Dermis blood vessel endothelial cell (primary cell): ENCODE measurements at regions not wholly inside any gene's neighbourhood (a gene's known extent, or its start where the extent isn't known, plus 50 kb on each side); places are given as distances from the start of the nearest gene placed in this dataset.

ENCODE experiments used
- DNase-seq: peaks from one replicate; pipeline ENCODE4 v3.0.0; 2010

DNA sequence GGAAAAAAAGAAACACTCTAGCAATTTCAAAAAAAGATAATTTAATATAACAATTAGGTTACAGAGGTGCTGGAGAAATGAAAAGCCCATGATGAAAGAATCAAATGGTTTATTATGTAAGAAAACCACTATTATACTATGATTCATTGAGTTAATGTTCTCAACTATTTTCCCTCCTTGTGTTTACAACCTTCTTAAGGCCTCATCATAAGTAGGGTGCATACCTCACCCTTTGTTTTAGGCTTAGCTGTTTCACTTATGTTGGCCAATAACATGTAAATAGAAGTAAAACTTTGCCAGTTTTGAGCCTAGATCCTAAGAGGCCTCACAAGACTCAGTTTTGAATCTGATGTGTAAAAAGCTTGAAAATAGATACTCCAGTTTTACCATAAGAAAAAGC, 418.3 kb upstream of the DDX18 start:
- DNase-seq, result no peak

GRCh38 chr2:117401582-117401981, 412.9 kb upstream of the DDX18 start:
- DNase-seq, result no peak

- DNase-seq, result no peak
These were observed 408.0 kb upstream of the DDX18 start for GRCh38 chr2:117406443-117406842.

DNA sequence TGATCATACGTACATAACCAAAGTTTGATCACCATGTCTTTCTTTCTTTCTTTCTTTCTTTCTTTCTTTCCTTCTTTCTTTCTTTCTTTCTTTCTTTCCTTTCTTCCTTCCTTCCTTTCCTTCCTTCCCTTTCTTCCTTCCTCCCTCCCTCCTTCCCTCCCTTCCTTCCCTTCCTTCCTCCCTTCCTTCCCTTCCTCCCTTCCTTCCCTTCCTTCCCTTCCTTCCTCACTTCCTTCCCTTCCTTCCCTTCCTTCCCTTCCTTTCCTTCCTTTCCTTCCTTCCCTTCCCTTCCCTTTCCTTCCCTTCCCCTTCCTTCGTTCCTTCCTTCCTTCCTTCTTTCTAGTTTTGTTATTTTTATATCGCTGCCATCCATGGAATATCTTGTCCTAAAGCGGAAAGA, 406.7 kb upstream of the DDX18 start:
- no peak for DNase-seq

DNA sequence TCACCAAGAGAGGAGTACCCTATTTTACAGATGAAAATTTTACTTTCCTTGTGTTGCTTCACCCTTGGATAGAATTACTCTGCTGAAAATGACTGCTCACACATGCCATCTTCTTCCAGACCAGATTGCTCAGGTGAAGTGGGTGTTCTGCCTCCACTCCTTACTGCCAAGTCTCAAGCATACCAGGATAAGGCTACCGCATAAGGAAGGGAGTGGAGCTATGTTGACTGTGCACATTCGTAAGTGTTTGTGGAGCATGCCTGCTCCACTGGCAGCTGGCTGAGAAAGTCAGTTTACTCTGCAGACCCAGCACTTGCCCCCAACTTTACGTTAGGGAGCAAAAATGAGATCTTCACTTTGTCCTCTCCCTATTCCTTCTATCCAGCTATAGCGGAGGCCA, 405.0 kb upstream of the DDX18 start:
- DNase-seq, result no peak

DNA sequence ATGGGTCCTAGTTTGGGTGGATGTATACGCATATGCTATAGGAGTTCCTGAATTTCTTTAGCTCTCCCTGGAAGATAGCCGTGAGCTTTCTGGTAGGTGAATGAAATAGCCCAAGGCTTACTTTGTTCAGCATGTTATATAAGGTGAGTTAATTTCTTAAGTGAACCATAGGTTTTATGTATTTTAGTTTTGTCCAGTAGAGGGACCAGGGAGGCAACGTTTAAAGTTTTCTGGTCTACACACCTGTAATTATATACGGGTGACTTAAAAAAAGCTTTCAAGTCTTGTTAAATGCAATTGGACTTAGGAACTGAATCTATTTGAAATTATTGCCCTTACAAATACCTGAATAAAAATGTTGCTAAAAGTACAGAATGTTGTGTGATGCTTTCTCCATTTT, 402.5 kb upstream of the DDX18 start:
- DNase-seq, result no peak

GRCh38 chr2:117432746-117433145, 381.7 kb upstream of the DDX18 start:
- no peak for DNase-seq

GRCh38 chr2:117436697-117437096, 377.8 kb upstream of the DDX18 start:
- DNase-seq, result no peak

GRCh38 chr2:117470311-117471095, 344.0 kb upstream of the DDX18 start:
- peak; percentile 6 for DNase-seq

DNA sequence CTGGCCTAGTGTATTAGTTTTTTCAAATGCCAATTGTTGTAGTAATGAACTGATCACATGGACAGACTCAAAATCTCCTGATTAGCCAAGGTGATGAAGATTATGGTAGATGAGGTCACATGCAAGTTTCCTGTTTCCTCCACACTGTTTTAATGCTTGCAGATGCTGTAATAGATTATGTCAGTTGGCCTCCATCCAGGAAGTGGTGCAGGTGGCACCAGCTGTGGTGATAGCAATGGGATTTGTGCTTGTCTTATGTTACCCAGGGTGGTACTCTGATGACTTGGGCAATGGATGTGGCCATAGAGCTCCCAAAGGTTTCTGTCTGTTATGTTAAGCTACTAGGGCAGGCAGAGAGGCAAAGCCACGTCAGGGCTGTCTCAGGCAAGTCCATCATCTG, 332.9 kb upstream of the DDX18 start:
- DNase-seq, result no peak

DNA sequence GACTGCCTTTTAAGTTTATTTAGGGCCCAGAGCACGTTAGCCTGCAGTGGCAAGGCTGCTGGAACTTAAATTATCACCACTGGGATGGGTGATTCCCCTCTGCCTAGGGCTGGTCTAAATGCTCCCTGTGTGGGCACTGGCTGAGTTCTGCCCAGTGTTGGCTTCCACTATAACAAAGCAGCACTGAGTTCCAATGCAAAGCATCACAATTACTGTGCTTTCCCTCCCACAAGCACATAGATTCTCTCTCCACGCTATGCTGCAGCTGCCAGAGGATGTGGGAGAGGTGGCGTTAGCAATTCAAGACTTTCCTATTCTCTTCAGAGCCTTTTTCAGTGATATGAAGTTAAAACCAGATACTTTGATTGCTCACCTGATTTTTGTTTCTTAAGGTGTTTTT, 328.9 kb upstream of the DDX18 start:
- no peak for DNase-seq

DNA sequence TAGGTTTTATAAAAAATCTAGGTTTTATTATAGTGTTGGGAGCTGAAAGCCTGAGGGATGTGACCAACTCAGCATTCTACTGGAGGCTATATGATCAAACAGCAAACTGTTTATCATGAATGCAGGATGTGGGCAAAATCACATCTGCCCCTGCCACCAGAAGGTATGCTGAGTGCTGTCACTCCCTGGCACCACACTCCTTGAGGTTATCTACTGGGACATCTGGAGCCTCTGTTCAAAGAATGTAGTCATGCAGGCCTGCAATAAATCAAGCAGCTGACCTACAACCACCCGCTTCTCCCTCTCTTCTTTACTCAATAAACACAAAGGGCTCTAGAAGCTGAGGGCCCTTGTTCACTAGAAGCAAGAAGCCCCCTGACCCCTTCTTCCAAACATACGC, 328.4 kb upstream of the DDX18 start:
- DNase-seq, result no peak

- no peak for DNase-seq
These were observed 322.2 kb upstream of the DDX18 start for GRCh38 chr2:117492209-117492851.

DNA sequence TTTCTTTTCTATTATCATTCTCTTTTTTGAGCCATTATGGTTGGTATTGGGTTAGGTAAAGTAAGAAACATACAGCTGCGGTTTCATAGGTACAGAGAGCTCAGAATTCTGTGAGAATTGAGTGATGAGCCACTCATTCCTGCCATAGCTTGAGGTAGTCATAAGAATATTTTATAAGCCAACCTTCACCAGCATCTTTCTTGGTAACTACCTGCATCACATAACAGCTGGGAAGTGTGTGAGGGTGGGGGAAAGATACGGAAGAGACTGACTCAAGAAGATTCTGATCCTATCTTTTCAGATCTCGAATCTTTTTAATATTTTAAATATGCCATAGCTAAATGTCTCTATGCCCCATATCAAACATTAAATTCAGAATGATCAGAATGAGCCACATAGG, 313.8 kb upstream of the DDX18 start:
- DNase-seq, result no peak

DNA sequence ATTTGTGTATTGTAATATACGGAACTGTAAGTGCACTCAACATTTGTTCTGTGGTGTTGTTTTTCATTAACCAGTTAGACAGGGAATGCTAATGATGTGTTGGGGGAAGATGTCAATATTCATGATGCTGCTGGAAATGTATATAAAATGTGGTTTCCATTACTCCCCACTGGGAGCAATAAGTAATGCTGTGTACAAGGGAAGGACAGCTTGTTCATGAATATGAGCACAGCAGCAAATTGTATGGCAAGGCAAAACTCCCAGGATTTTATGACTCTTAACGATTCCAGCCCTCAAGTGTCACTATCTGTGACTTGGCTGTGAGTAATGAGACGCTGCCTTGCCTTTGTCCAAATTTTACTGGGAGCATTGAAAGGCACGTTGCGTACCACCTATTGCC, 312.4 kb upstream of the DDX18 start:
- no peak for DNase-seq

DNA sequence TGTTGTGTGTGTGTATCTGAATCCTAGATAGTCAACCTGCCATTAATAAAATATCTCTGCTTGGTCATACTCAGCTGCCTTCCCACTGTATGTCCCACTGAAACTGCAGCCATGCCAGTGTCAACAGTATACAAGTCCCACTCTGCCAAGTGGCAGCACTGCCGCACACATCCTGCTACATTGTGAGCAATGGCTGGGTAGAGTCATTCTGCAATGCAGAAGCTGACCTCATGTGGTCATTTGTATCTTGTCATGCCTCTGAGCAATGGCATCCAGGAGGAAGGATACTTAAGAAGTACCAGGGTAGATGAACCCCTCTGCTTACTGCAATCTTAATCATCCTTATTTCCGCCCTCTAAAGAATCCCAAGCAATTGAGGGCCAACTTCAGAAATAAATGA, 302.2 kb upstream of the DDX18 start:
- no peak for DNase-seq

DNA sequence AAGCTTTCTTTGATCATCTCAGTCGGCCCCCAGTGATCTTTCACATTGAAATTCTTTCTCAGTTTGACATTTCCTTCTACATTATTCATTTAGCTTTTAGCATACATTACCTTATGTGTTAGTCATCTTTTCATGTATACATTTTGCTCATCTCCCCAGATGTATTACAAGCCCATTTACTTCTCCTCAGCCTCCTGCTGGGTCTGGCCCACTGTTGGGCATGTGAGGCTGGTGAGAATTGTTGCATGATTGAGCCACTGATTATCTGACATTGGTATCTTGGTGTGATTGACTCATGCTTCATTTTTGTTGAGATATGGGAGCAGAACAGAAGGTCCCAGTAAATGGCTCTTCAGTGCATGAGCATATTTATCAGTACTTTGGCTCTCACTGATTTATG, 300.1 kb upstream of the DDX18 start:
- DNase-seq, result no peak

GRCh38 chr2:117519238-117519637, 295.3 kb upstream of the DDX18 start:
- DNase-seq, result no peak

DNA sequence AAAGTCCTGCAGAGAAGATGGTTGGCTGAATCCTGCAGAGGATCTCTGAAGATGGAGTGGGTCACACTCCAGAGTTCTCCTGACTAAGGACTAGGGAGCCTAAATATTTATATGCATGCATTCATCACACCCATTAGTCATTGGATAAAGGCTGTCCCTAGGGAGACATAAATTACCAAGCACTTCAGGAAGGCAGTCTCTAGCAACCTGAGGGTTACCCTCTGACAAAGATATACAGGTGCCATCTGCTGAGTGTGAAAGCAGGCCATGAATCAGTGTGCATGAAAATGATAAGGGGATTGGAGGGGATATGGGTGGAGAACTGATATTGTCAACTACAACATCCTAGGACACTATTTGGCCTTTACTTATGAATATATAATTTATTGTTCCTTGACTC, 294.8 kb upstream of the DDX18 start:
- DNase-seq, result no peak

DNA sequence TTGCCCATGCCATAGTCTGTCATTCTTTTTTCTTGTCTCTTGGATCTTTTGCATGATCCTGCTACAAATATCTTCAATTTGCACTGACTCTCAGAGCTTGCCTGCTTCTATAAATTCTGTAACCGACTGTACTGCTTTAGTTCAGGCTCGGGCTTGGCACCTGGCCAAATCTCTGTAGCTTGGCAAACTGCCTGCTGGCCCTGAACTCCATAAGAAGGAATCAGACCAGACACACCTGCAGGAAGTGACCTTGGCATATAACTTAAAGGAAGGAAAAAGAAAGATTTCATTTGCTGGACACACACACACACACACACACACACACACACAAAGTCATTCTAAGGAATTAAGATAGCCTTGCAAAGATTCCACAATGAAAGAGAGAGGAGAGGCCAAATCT, 291.2 kb upstream of the DDX18 start:
- DNase-seq, result peak; percentile 44

DNA sequence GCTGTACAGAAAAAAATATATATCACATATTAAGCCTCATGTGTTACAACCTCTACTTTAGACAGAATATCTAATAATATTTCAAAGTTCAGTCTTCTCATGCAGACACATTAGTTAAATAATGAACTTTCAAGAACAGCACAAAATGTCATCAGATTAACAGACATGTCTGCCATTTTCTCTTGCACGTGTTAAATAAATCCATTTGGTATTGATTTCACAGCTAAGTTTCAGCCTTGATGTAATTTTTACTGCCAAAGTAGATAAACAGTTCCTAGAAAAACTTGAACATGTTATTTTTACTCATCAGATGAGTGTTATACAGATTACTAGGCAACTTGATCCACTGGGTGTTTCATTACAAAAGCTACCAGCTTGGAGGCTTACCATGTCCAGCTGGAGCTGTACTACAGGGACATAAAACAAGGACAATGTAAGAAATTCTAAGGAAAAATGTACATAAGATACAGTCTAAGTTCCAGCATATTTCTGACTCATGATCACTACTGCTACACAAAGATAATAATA, 290.7 kb upstream of the DDX18 start:
- no peak for DNase-seq

- no peak for DNase-seq
These were observed 278.4 kb upstream of the DDX18 start for GRCh38 chr2:117536139-117536538.

DNA sequence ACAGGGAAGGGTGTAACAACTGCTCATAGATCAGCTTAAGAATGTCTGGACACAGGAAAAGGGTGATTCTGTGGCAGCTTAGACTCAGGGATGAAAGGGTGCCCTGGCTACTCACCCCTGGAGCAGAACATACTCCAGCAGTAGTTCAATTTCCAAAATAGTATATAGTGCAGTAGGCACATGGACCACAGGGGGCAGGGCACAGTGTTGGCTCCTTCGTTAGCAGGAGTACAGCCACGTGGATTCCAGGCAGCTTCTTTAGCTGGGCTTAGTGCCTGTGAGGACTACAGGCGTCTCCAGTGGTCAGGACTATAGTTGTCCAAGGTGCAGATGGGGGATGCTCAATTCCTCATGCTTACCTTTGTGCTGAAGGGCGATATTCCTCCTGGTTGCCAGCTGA, 277.5 kb upstream of the DDX18 start:
- no peak for DNase-seq

DNA sequence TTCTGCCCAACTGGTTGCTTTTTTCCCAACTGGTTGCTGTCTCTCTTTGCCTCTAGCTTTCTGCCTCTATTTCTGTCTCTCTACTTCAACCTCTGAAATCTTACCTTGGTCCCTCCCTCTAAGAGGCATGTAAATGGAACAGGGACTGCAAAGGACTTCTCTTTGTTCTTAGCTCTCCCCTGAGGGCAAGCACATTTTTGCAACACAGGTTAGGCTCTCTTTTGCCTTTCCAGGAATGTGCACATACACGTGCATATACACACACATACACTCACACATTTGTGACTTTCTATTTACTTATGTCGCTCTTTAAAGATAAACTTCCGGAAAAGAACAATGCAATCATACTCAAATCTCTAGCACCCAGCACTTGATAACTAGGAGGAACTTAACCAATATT, 262.6 kb upstream of the DDX18 start:
- no peak for DNase-seq

GRCh38 chr2:117553448-117553847, 261.0 kb upstream of the DDX18 start:
- DNase-seq, result no peak
